GM10248 (cell line): ENCODE measurements at regions not wholly inside any gene's neighbourhood (a gene's known extent, or its start where the extent isn't known, plus 50 kb on each side); places are given as distances from the start of the nearest gene placed in this dataset.

Source experiments
- CTCF ChIA-PET: fragments of 300-600 bp; sonication (Branson Sonifier 250); formaldehyde crosslinking; extraction: SDS; loops from one replicate; lab custom pipeline; 2021; ENCODE audit warnings: antibody characterized with exemption; lab: Yijun Ruan, JAX
- POLR2A ChIA-PET: fragments of 350-650 bp; sonication (Branson Sonifier 250); formaldehyde crosslinking; extraction: SDS; loops from one replicate; lab custom pipeline; 2020; ENCODE audit warnings: antibody characterized with exemption; lab: Yijun Ruan, JAX
- DNase-seq: peaks from one replicate; pipeline ENCODE4 v3.0.0; 2012; ENCODE audit errors: extremely low spot score
- CTCF ChIP-seq: IDR thresholded peaks from 2 replicates; pipeline ENCODE4 v1.5.1; 2012; ENCODE audit warnings: mild to moderate bottlenecking, low read depth; ENCODE audit errors: extremely low read depth, missing control alignments, control extremely low read depth

DNA sequence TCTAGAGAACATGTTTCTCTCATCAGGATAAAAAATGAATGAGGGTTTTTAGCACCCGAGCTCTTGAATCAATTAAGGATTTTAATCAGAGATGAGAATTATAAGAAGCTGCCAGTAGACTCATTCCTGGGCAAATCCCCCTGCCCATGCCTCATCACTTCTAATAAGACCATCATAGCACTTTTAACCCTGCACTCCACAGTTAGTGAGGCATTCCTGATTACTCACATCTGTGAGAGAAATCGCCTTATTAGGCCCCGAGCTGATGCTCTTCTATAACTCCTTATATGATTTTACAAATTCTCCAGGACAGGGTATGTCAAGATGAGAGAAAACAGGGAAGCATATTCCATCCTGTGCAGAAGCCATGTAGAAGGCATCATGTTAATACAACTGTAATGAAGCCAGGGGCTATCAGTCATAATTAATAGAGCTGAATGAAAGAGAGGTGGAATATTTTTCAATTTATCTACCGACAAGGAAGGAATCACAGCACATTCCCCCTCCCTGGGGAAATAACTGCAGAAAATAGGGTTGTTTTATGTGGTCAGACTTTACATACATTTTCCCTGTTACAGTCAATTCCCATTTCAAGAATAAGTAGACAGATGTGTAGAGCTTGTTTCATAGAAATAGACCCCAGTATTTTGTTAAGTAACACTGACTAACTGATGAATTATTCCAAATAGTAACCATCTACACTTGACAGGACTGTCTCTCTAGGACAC lies 272.7 kb downstream of the HHIPL2 start:
- no peak for DNase-seq
- CTCF ChIA-PET: interaction anchor here (1.3 kb wide), 1 partner anchor 849 kb away, joined by 3 read pairs; no protein-coding TSS in a partner anchor
- no peak for TF ChIP-seq CTCF
- POLR2A ChIA-PET: no interaction called here

- CTCF ChIA-PET: interaction anchor here (1.2 kb wide), 1 partner anchor 1003 kb away, joined by 4 read pairs; no protein-coding TSS in a partner anchor
- TF ChIP-seq CTCF: no peak
- POLR2A ChIA-PET: no interaction called here
- no peak for DNase-seq
These were observed 281.4 kb downstream of the HHIPL2 start for GRCh38 chr1:222266223-222267196.

DNA sequence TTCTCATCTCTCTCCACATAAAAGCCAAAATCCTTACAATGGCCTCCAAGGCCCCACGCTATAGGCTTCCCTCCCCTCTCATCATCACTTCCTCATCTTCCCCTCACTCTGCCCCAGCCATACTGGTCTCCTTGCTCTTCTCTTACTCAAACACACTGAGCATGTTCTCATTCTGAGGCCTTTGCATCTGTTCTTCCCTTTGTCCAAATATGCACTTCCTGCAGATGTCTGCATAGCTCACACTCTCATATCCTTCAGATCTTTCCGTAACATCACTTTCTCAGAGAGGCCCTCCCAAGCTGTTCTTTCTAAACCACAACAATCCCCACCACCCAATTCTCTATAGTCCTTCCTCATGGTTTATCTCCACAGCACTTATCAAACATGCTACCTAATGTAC lies 284.1 kb downstream of the HHIPL2 start:
- CTCF ChIA-PET: interaction anchor here (1.9 kb wide), 1 partner anchor 12 kb away, joined by 5 read pairs; no protein-coding TSS in a partner anchor
- no peak for TF ChIP-seq CTCF
- POLR2A ChIA-PET: no interaction called here
- no peak for DNase-seq

- DNase-seq: no peak
- TF ChIP-seq CTCF: no peak
- ChIA-PET POLR2A (no interaction called here), CTCF (no interaction called here)
These were observed 290.9 kb downstream of the HHIPL2 start for GRCh38 chr1:222257027-222257426.

- ChIA-PET CTCF (no interaction called here), POLR2A (no interaction called here)
- TF ChIP-seq CTCF: no peak
- no peak for DNase-seq
These were observed 291.8 kb downstream of the HHIPL2 start for GRCh38 chr1:222256058-222256457.

DNA sequence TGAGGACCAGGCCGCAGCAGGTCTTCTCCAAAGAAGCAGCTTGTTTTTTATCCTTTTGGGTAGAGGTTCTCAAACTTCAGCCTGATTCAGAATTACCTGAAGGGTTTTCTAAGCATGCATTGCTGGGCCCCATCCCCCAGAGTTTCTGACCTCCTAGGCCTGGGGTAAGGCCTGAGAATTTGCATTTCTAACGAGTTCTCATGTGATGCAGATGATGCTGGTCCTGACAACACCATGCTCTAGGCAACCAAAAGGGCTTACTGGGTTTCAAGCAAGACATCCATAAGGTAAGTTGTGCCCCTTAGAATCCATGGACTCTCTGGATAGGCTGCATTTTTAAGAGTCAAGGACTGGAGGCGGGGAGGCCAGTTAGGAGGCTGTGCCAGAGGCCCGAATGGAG lies 295.1 kb downstream of the HHIPL2 start:
- ChIA-PET POLR2A (no interaction called here), CTCF (interaction anchor here (1.3 kb wide), 1 partner anchor 11 kb away, joined by 5 read pairs; no protein-coding TSS in a partner anchor)
- DNase-seq: no peak
- TF ChIP-seq CTCF: no peak
